ENCODE measurements at regions not wholly inside any gene's neighbourhood (a gene's known extent, or its start where the extent isn't known, plus 50 kb on each side); places are given as distances from the start of the nearest gene placed in this dataset.

GRCh38 chr4:166460769-166461550 lies 587.9 kb downstream of the TLL1 start:
- H3K27me3 ChIP-seq (ENCODE audit: control insufficient read depth, insufficient read depth, low read length): no peaks in the 10 kb centered on the region
- H3K27ac ChIP-seq (ENCODE audit: low read length): no peak overlapping the region
- H3K36me3 ChIP-seq (ENCODE audit: control insufficient read depth, insufficient read depth, low read length): no peaks in the 10 kb centered on the region
- H3K9me3 ChIP-seq (ENCODE audit: control insufficient read depth, insufficient read depth, low read length): no peaks in the 10 kb centered on the region
- no peak overlapping the region for H3K4me3 ChIP-seq (ENCODE audit: low read length)
- WGBS (ENCODE audit: insufficient coverage, insufficient read length): no CpG with 5 or more reads among the region's 3 CpGs
- no peak for DNase-seq (ENCODE audit: low read depth, low spot score)
- no peaks in the 10 kb centered on the region for H3K4me1 ChIP-seq (ENCODE audit: control insufficient read depth, insufficient read depth, low read length)

GRCh38 chr4:166481055-166481454 lies 608.0 kb downstream of the TLL1 start:
- Histone ChIP-seq H3K4me1 (ENCODE audit: control insufficient read depth, insufficient read depth, low read length) (no peaks in the 10 kb centered on the region), H3K27me3 (ENCODE audit: control insufficient read depth, insufficient read depth, low read length) (no peaks in the 10 kb centered on the region), H3K27ac (ENCODE audit: low read length) (no peak overlapping the region), H3K9me3 (ENCODE audit: control insufficient read depth, insufficient read depth, low read length) (no peaks in the 10 kb centered on the region), H3K4me3 (ENCODE audit: low read length) (no peak overlapping the region), H3K36me3 (ENCODE audit: control insufficient read depth, insufficient read depth, low read length) (no peaks in the 10 kb centered on the region)
- no peak for DNase-seq (ENCODE audit: low read depth, low spot score)
- no CpG with 5 or more reads among the region's 2 CpGs for WGBS (ENCODE audit: insufficient coverage, insufficient read length)

- no peaks in the 10 kb centered on the region for H3K4me1 ChIP-seq (ENCODE audit: control insufficient read depth, insufficient read depth, low read length)
- H3K27ac ChIP-seq (ENCODE audit: low read length): no peak overlapping the region
- no peaks in the 10 kb centered on the region for H3K9me3 ChIP-seq (ENCODE audit: control insufficient read depth, insufficient read depth, low read length)
- H3K4me3 ChIP-seq (ENCODE audit: low read length): no peak overlapping the region
- H3K27me3 ChIP-seq (ENCODE audit: control insufficient read depth, insufficient read depth, low read length): no peaks in the 10 kb centered on the region
- DNase-seq (ENCODE audit: low read depth, low spot score): no peak
- H3K36me3 ChIP-seq (ENCODE audit: control insufficient read depth, insufficient read depth, low read length): no peaks in the 10 kb centered on the region
These were observed 608.7 kb downstream of the TLL1 start for GRCh38 chr4:166481739-166482138.

- no peak for DNase-seq (ENCODE audit: low read depth, low spot score)
- H3K4me1 ChIP-seq (ENCODE audit: control insufficient read depth, insufficient read depth, low read length): no peaks in the 10 kb centered on the region
- no peaks in the 10 kb centered on the region for H3K27me3 ChIP-seq (ENCODE audit: control insufficient read depth, insufficient read depth, low read length)
- no peak overlapping the region for H3K27ac ChIP-seq (ENCODE audit: low read length)
- WGBS (ENCODE audit: insufficient coverage, insufficient read length): no CpG with 5 or more reads among the region's 1 CpG
- H3K36me3 ChIP-seq (ENCODE audit: control insufficient read depth, insufficient read depth, low read length): no peaks in the 10 kb centered on the region
- H3K9me3 ChIP-seq (ENCODE audit: control insufficient read depth, insufficient read depth, low read length): no peaks in the 10 kb centered on the region
- no peak overlapping the region for H3K4me3 ChIP-seq (ENCODE audit: low read length)
These were observed 609.7 kb downstream of the TLL1 start for GRCh38 chr4:166482758-166483157.

GRCh38 chr4:166491635-166492034 lies 618.6 kb downstream of the TLL1 start:
- H3K36me3 ChIP-seq (ENCODE audit: control insufficient read depth, insufficient read depth, low read length): no peaks in the 10 kb centered on the region
- no peak for DNase-seq (ENCODE audit: low read depth, low spot score)

GRCh38 chr4:166493924-166494345 lies 620.9 kb downstream of the TLL1 start:
- H3K9me3 ChIP-seq (ENCODE audit: control insufficient read depth, insufficient read depth, low read length): no peaks in the 10 kb centered on the region
- WGBS (ENCODE audit: insufficient coverage, insufficient read length): no CpG with 5 or more reads among the region's 2 CpGs
- DNase-seq (ENCODE audit: low read depth, low spot score): no peak

More at GRCh38 chr4:166491635-166492034, 618.6 kb downstream of the TLL1 start:
- no CpG with 5 or more reads among the region's 1 CpG for WGBS (ENCODE audit: insufficient coverage, insufficient read length)
- H3K27ac ChIP-seq (ENCODE audit: low read length): no peak overlapping the region
- no peaks in the 10 kb centered on the region for H3K9me3 ChIP-seq (ENCODE audit: control insufficient read depth, insufficient read depth, low read length)
- no peaks in the 10 kb centered on the region for H3K27me3 ChIP-seq (ENCODE audit: control insufficient read depth, insufficient read depth, low read length)
- no peaks in the 10 kb centered on the region for H3K4me1 ChIP-seq (ENCODE audit: control insufficient read depth, insufficient read depth, low read length)
- H3K4me3 ChIP-seq (ENCODE audit: low read length): no peak overlapping the region

GRCh38 chr4:166498546-166498945 lies 625.5 kb downstream of the TLL1 start:
- no peak for DNase-seq (ENCODE audit: low read depth, low spot score)
- Histone ChIP-seq H3K27ac (ENCODE audit: low read length) (no peak overlapping the region), H3K4me3 (ENCODE audit: low read length) (no peak overlapping the region), H3K4me1 (ENCODE audit: control insufficient read depth, insufficient read depth, low read length) (no peaks in the 10 kb centered on the region; the same call in 1 of the 2 replicates), H3K36me3 (ENCODE audit: control insufficient read depth, insufficient read depth, low read length) (no peaks in the 10 kb centered on the region), H3K27me3 (ENCODE audit: control insufficient read depth, insufficient read depth, low read length) (no peaks in the 10 kb centered on the region), H3K9me3 (ENCODE audit: control insufficient read depth, insufficient read depth, low read length) (no peaks in the 10 kb centered on the region)
- no CpG with 5 or more reads among the region's 3 CpGs for WGBS (ENCODE audit: insufficient coverage, insufficient read length)

More at GRCh38 chr4:166493924-166494345, 620.9 kb downstream of the TLL1 start:
- no peaks in the 10 kb centered on the region for H3K27me3 ChIP-seq (ENCODE audit: control insufficient read depth, insufficient read depth, low read length)
- no peaks in the 10 kb centered on the region; the same call in 1 of the 2 replicates for H3K4me1 ChIP-seq (ENCODE audit: control insufficient read depth, insufficient read depth, low read length)
- no peak overlapping the region for H3K4me3 ChIP-seq (ENCODE audit: low read length)
- no peaks in the 10 kb centered on the region for H3K36me3 ChIP-seq (ENCODE audit: control insufficient read depth, insufficient read depth, low read length)
- no peak overlapping the region for H3K27ac ChIP-seq (ENCODE audit: low read length)

- no peak for DNase-seq (ENCODE audit: low read depth, low spot score)
- WGBS (ENCODE audit: insufficient coverage, insufficient read length): no CpG with 5 or more reads among the region's 4 CpGs
- Histone ChIP-seq H3K27ac (ENCODE audit: low read length) (no peak overlapping the region), H3K4me3 (ENCODE audit: low read length) (no peak overlapping the region), H3K36me3 (ENCODE audit: control insufficient read depth, insufficient read depth, low read length) (no peaks in the 10 kb centered on the region), H3K4me1 (ENCODE audit: control insufficient read depth, insufficient read depth, low read length) (no peaks in the 10 kb centered on the region; the same call in 1 of the 2 replicates), H3K9me3 (ENCODE audit: control insufficient read depth, insufficient read depth, low read length) (no peaks in the 10 kb centered on the region), H3K27me3 (ENCODE audit: control insufficient read depth, insufficient read depth, low read length) (no peaks in the 10 kb centered on the region)
These were observed 626.8 kb downstream of the TLL1 start for GRCh38 chr4:166499820-166500219.

GRCh38 chr4:166501941-166502382 lies 628.9 kb downstream of the TLL1 start:
- H3K36me3 ChIP-seq (ENCODE audit: control insufficient read depth, insufficient read depth, low read length): no peaks in the 10 kb centered on the region
- peak; percentile 55 for DNase-seq (ENCODE audit: low read depth, low spot score)
- no peaks in the 10 kb centered on the region for H3K27me3 ChIP-seq (ENCODE audit: control insufficient read depth, insufficient read depth, low read length)
- H3K4me1 ChIP-seq (ENCODE audit: control insufficient read depth, insufficient read depth, low read length): no peaks in the 10 kb centered on the region; the same call in none of the 2 replicates
- WGBS (ENCODE audit: insufficient coverage, insufficient read length): no CpG with 5 or more reads among the region's 13 CpGs
- no peak overlapping the region for H3K4me3 ChIP-seq (ENCODE audit: low read length)
- H3K9me3 ChIP-seq (ENCODE audit: control insufficient read depth, insufficient read depth, low read length): no peaks in the 10 kb centered on the region
- H3K27ac ChIP-seq (ENCODE audit: low read length): no peak overlapping the region

- Histone ChIP-seq H3K27me3 (ENCODE audit: control insufficient read depth, insufficient read depth, low read length) (no peaks in the 10 kb centered on the region), H3K9me3 (ENCODE audit: control insufficient read depth, insufficient read depth, low read length) (no peaks in the 10 kb centered on the region), H3K27ac (ENCODE audit: low read length) (no peak overlapping the region), H3K36me3 (ENCODE audit: control insufficient read depth, insufficient read depth, low read length) (no peaks in the 10 kb centered on the region), H3K4me1 (ENCODE audit: control insufficient read depth, insufficient read depth, low read length) (no peaks in the 10 kb centered on the region; the same call in none of the 2 replicates), H3K4me3 (ENCODE audit: low read length) (no peak overlapping the region)
- no CpG with 5 or more reads among the region's 9 CpGs for WGBS (ENCODE audit: insufficient coverage, insufficient read length)
- no peak for DNase-seq (ENCODE audit: low read depth, low spot score)
These were observed 629.6 kb downstream of the TLL1 start for GRCh38 chr4:166502660-166503059.

GRCh38 chr4:166506051-166506450 lies 633.0 kb downstream of the TLL1 start:
- H3K9me3 ChIP-seq (ENCODE audit: control insufficient read depth, insufficient read depth, low read length): no peaks in the 10 kb centered on the region
- H3K4me1 ChIP-seq (ENCODE audit: control insufficient read depth, insufficient read depth, low read length): no peaks in the 10 kb centered on the region; the same call in none of the 2 replicates
- DNase-seq (ENCODE audit: low read depth, low spot score): no peak
- no CpG with 5 or more reads among the region's 3 CpGs for WGBS (ENCODE audit: insufficient coverage, insufficient read length)
- no peak overlapping the region for H3K27ac ChIP-seq (ENCODE audit: low read length)
- no peaks in the 10 kb centered on the region for H3K36me3 ChIP-seq (ENCODE audit: control insufficient read depth, insufficient read depth, low read length)
- no peaks in the 10 kb centered on the region for H3K27me3 ChIP-seq (ENCODE audit: control insufficient read depth, insufficient read depth, low read length)
- H3K4me3 ChIP-seq (ENCODE audit: low read length): no peak overlapping the region
